Right renal pelvis (tissue), 4 donors: ENCODE measurements at regions not wholly inside any gene's neighbourhood (a gene's known extent, or its start where the extent isn't known, plus 50 kb on each side); places are given as distances from the start of the nearest gene placed in this dataset.
A peak's percentile ranks its signal among the peaks of the same experiment; 100 is the strongest.

Source experiments
- DNase-seq, 4 donors: peaks; one replicate each; pipeline ENCODE4 v3.0.0-alpha.2; 2013; ENCODE audit warnings: low read depth in 4 of 4, low spot score in 3 of 4, missing footprints in 1 of 4

- DNase-seq = no peak
Measured at GRCh38 chr1:88376421-88376820, 307.7 kb upstream of the PKN2 start.

GRCh38 chr1:88378560-88378959 is 305.5 kb upstream of the PKN2 start:
- no peak for DNase-seq

- no peak for DNase-seq
Measured at GRCh38 chr1:88394958-88395357, 289.1 kb upstream of the PKN2 start.

GRCh38 chr1:88398338-88398737 is 285.7 kb upstream of the PKN2 start:
- no peak for DNase-seq

GRCh38 chr1:88399690-88400089 is 284.4 kb upstream of the PKN2 start:
- DNase-seq = no peak

- DNase-seq = no peak
Measured at GRCh38 chr1:88401313-88401712, 282.8 kb upstream of the PKN2 start.

- DNase-seq = no peak
Measured at GRCh38 chr1:88404582-88404981, 279.5 kb upstream of the PKN2 start.

- no peak for DNase-seq
Measured at GRCh38 chr1:88407248-88407647, 276.8 kb upstream of the PKN2 start.

- no peak for DNase-seq
Measured at GRCh38 chr1:88421997-88422396, 262.1 kb upstream of the PKN2 start.

GRCh38 chr1:88433556-88433955 is 250.5 kb upstream of the PKN2 start:
- no peak for DNase-seq

- no peak for DNase-seq
Measured at GRCh38 chr1:88434836-88435235, 249.2 kb upstream of the PKN2 start.

- no peak for DNase-seq
Measured at GRCh38 chr1:88441022-88441421, 243.1 kb upstream of the PKN2 start.

GRCh38 chr1:88451856-88452255 is 232.2 kb upstream of the PKN2 start:
- DNase-seq = no peak

GRCh38 chr1:88453295-88453694 is 230.8 kb upstream of the PKN2 start:
- no peak for DNase-seq

GRCh38 chr1:88454781-88455180 is 229.3 kb upstream of the PKN2 start:
- DNase-seq = no peak

GRCh38 chr1:88455621-88456256 is 228.3 kb upstream of the PKN2 start:
- no peak for DNase-seq

GRCh38 chr1:88457197-88457596 is 226.9 kb upstream of the PKN2 start:
- DNase-seq = no peak

GRCh38 chr1:88461007-88461406 is 223.1 kb upstream of the PKN2 start:
- no peak for DNase-seq

- no peak for DNase-seq
Measured at GRCh38 chr1:88462096-88462487, 222.0 kb upstream of the PKN2 start.

GRCh38 chr1:88462488-88463261 is 221.4 kb upstream of the PKN2 start:
- DNase-seq = peak in 2 of 4 donors; percentile 18 to 32

- no peak for DNase-seq
Measured at GRCh38 chr1:88463401-88463985, 220.6 kb upstream of the PKN2 start.

GRCh38 chr1:88466011-88466410 is 218.1 kb upstream of the PKN2 start:
- no peak for DNase-seq
